Adrenal gland (tissue), 9 donors: ENCODE measurements at regions not wholly inside any gene's neighbourhood (a gene's known extent, or its start where the extent isn't known, plus 50 kb on each side); places are given as distances from the start of the nearest gene placed in this dataset.
"Not testable (repeated sequence)": the region's sequence is repeated elsewhere in the genome, so short reads cannot be mapped to it uniquely, and the experiment has no call there.

ENCODE experiments used
- DNase-seq, 7 donors: peaks; one replicate each; pipeline ENCODE4 v3.0.0-alpha.2; 2019 to 2020
- H3K27ac ChIP-seq, 5 donors: fragments of 200-600 bp; sonication (generic) in 4 of 5; 1 replicate in 3 of 5; 2 replicates in 2 of 5; pipeline versions ENCODE4 v1.5.1 to v1.8.0; 2016 to 2020; ENCODE audit warnings: mild to moderate bottlenecking in 1 of 5
- H3K27me3 ChIP-seq: fragments of 200-600 bp; 2 replicates; pipeline ENCODE4 v1.8.0; 2021
- H3K36me3 ChIP-seq, 2 donors: fragments of 200-600 bp; replicated peaks in 1 of 2; 1 replicate in 1 of 2; 2 replicates in 1 of 2; pipeline versions ENCODE4 v1.5.1 to v1.8.0; 2018 to 2022
- H3K4me1 ChIP-seq, 2 donors: fragments of 200-600 bp; replicated peaks in 1 of 2; 1 replicate in 1 of 2; 2 replicates in 1 of 2; pipeline versions ENCODE4 v1.5.1 to v1.8.0; 2018 to 2021
- H3K4me3 ChIP-seq, 4 donors: fragments of 200-600 bp; sonication (generic) in 3 of 4; one replicate each; pipeline ENCODE4 v1.5.1; 2016 to 2018
- H3K9me3 ChIP-seq, 3 donors: fragments of 200-600 bp; sonication (generic) in 1 of 3; replicated peaks in 1 of 3; 1 replicate in 2 of 3; 2 replicates in 1 of 3; pipeline versions ENCODE4 v1.5.1 to v1.8.0; 2016 to 2021
- CTCF ChIP-seq, 6 experiments: fragments of 450-650 bp in 4 of 6; fragments of 200-600 bp in 2 of 6; sonication (generic) in 1 of 6; IDR thresholded peaks; 1 replicate in 5 of 6; 2 replicates in 1 of 6; pipeline versions ENCODE4 v1.5.1 to v1.8.0; 2016 to 2021; ENCODE audit warnings: antibody characterized with exemption in 6 of 6, mild to moderate bottlenecking in 2 of 6, moderate library complexity in 1 of 6
- POLR2A ChIP-seq, 2 donors: fragments of 450-650 bp; IDR thresholded peaks; one replicate each; pipeline ENCODE4 v1.6.1; 2017; ENCODE audit warnings: antibody characterized with exemption in 2 of 2, mild to moderate bottlenecking in 2 of 2, moderate library complexity in 1 of 2
- WGBS, 4 donors: extraction: QIAGEN DNeasy Blood & Tissue Kit in 2 of 4; methylation state at CpG; one replicate each; pipeline versions ENCODE4 v1.1.5 to v1.1.7; 2013 to 2017; 5-methylcytosine and 5-hydroxymethylcytosine counted together
- intact Hi-C, 2 donors: fragments of 100-400 bp; cut with DNase I; formaldehyde crosslinking; loops; one replicate each; pipeline versions ENCODE4 v1.14.1 to v1.15.0; 2022 to 2023
- donor health status: healthy with polysubstance abuse.
- donor health status: Bipolar disorder and iron deficiency.
- donor health status: DM: yes; HTN: yes; CAD: no.
- donor health status: DM: no; HTN: no; CAD: no.
- donor health status: DM: no; HTN: no; CAD: no.

DNA sequence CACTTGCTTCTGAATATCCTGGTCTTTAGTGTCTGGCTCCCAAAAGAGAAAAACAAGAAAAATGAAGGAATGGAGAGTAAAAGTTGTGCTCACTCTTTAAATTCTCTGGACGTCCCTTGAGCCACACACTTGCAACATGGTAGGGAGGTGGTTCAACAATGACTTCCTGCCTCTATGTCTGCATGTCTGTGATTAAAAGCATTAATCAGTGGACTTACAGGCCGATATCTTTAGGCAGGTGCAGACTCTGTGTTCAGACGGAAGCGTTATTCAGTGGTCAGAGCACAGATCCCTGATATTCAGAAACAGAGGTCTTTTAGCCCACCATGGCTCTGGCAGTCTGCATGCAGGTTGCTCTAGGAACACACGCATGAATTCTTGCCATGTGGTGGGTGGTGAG is 1920.0 kb upstream of the RAG2 start:
- WGBS, 4 donors: 69 to 88% (median 82%) methylated on average over 5 of the region's 5 CpGs
- Histone ChIP-seq H3K4me3 (no peak overlapping the region), H3K4me1 (no peaks in the 10 kb centered on the region), H3K36me3 (no peaks in the 10 kb centered on the region), H3K27me3 (no peaks in the 10 kb centered on the region), H3K9me3 (no peaks in the 10 kb centered on the region), H3K27ac (no peak overlapping the region)
- TF ChIP-seq CTCF (IDR thresholded peaks at IDR 0.05) (no peak), POLR2A (IDR thresholded peaks at IDR 0.05) (no peak)
- intact Hi-C loops: no loop called here
- DNase-seq: no peak

DNA sequence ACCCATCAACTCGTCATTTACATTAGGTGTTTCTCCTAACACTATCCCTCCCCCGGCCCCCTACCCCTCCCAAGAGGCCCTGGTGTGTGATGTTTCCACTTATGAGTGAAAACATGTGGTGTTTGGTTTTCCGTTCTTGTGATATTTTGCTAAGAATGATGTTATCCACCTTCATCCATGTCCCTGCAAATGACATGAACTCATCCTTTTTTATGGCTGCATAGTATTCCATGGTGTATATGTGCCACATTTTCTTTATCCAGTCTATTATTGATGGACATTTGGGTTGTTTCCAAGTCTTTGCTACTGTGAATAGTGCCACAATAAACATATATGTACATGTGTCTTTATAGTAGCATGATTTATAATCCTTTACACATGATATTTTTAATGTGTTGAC is 1914.8 kb upstream of the RAG2 start:
- intact Hi-C loops, H3K27me3 ChIP-seq, H3K27ac ChIP-seq, H3K4me1 ChIP-seq, DNase-seq, H3K9me3 ChIP-seq, H3K36me3 ChIP-seq, H3K4me3 ChIP-seq: not testable (repeated sequence)
- 69 to 92% (median 77%) methylated on average over 3 of the region's 3 CpGs for WGBS, 4 donors

GRCh38 chr11:38510041-38510440 is 1912.0 kb upstream of the RAG2 start:
- TF ChIP-seq POLR2A (IDR thresholded peaks at IDR 0.05) (no peak), CTCF (IDR thresholded peaks at IDR 0.05) (no peak)
- WGBS, 4 donors: 38 to 69% (median 59%) methylated on average over 2 of the region's 2 CpGs
- Histone ChIP-seq H3K27me3 (no peaks in the 10 kb centered on the region), H3K9me3 (no peaks in the 10 kb centered on the region), H3K4me1 (no peaks in the 10 kb centered on the region), H3K4me3 (no peak overlapping the region), H3K36me3 (no peaks in the 10 kb centered on the region), H3K27ac (no peak overlapping the region)
- no peak for DNase-seq
- intact Hi-C loops: no loop called here

DNA sequence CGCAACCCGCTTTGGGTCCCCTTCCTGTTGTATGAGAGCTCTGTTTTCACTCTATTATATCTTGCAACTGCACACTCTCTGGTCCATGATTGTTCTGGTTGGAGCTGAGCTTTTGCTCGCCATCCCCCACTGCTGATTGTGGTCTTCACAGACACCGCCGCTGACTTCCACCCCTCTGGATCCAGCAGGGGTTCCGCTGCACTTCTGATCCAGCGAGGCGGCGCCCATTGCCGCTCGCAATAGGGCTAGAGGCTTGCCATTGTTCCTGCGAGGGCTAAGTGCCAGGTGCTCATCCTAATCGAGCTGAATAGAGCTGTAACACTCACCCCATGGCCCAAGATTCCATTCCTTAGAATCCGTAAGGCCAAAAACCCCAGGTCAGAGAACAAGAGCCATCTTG is 1905.8 kb upstream of the RAG2 start:
- Histone ChIP-seq H3K4me1 (no peaks in the 10 kb centered on the region), H3K9me3 (no peaks in the 10 kb centered on the region), H3K27ac (no peak overlapping the region), H3K27me3 (no peaks in the 10 kb centered on the region), H3K36me3 (no peaks in the 10 kb centered on the region), H3K4me3 (no peak overlapping the region)
- no peak for DNase-seq
- intact Hi-C loops: no loop called here
- WGBS, 4 donors: 90 to 98% (median 93%) methylated on average over 8 to 14 of the region's 14 CpGs
- TF ChIP-seq POLR2A (IDR thresholded peaks at IDR 0.05) (no peak), CTCF (IDR thresholded peaks at IDR 0.05) (no peak)

DNA sequence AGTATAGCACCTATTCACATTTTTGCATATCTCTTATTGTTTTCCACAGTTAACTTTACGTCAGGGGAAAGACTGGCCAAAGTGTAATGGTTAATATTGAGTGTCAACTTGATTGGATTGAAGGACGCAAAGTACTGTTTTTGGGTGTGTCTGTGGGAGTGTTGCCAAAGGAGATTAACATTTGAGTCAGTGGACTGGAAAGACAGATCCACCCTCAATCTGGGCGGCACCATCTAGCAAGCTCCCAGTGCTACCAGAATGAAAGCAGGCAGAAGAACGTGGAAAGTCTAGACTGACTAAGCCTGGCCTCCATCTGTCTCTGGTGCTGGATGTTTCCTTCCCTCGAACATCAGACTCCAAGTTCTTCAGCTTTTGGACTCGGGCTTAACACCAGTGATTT is 1900.7 kb upstream of the RAG2 start:
- Histone ChIP-seq H3K27ac (no peak overlapping the region), H3K36me3 (no peaks in the 10 kb centered on the region), H3K27me3 (no peaks in the 10 kb centered on the region), H3K4me3 (no peak overlapping the region), H3K4me1 (no peaks in the 10 kb centered on the region), H3K9me3 (no peaks in the 10 kb centered on the region)
- intact Hi-C loops: no loop called here
- WGBS, 4 donors: 69 to 80% (median 70%) methylated on average over 6 of the region's 6 CpGs
- TF ChIP-seq CTCF (IDR thresholded peaks at IDR 0.05) (no peak), POLR2A (IDR thresholded peaks at IDR 0.05) (no peak)
- DNase-seq: no peak
